Psoas muscle (tissue), 7 donors: ENCODE measurements at regions not wholly inside any gene's neighbourhood (a gene's known extent, or its start where the extent isn't known, plus 50 kb on each side); places are given as distances from the start of the nearest gene placed in this dataset.

Source experiments
- ATAC-seq, 4 donors: fragments of 200-7000 bp; cut with Tn5 transposase; one replicate each; pipeline ENCODE4 v1.9.1; 2020; ENCODE audit warnings: moderate library complexity in 3 of 4, mild to moderate bottlenecking in 2 of 4
- DNase-seq, 2 donors: peaks; one replicate each; pipeline ENCODE4 v3.0.0-alpha.2; 2020
- H3K27ac ChIP-seq: fragments of 200-600 bp; one replicate; pipeline ENCODE4 v1.8.0; 2022
- H3K27me3 ChIP-seq, 3 donors: fragments of 200-600 bp in 1 of 3; one replicate each; pipeline versions ENCODE4 v1.6.1 to v1.8.0; 2013 to 2022; ENCODE audit warnings: low read length in 2 of 3, mild to moderate bottlenecking in 2 of 3, moderate library complexity in 1 of 3; ENCODE audit not compliant: insufficient read depth in 3 of 3
- H3K36me3 ChIP-seq, 2 donors: fragments of 200-600 bp in 1 of 2; one replicate each; pipeline versions ENCODE4 v1.6.1 to v1.8.0; 2013 to 2022; ENCODE audit warnings: low read depth in 1 of 2, mild to moderate bottlenecking in 1 of 2, moderate library complexity in 1 of 2; ENCODE audit not compliant: insufficient read depth in 1 of 2
- H3K4me1 ChIP-seq: fragments of 200-600 bp; one replicate; pipeline ENCODE4 v1.8.0; 2022
- H3K4me3 ChIP-seq: fragments of 200-600 bp; one replicate; pipeline ENCODE4 v1.8.0; 2022; ENCODE audit warnings: mild to moderate bottlenecking
- H3K9me3 ChIP-seq: fragments of 200-600 bp; one replicate; pipeline ENCODE4 v1.8.0; 2022
- WGBS, 3 donors: extraction: QIAGEN DNeasy Blood & Tissue Kit; methylation state at CpG; one replicate each; pipeline versions ENCODE4 v1.1.6 to v1.1.7; 2013; 5-methylcytosine and 5-hydroxymethylcytosine counted together
- intact Hi-C, 2 donors: fragments of 100-400 bp; cut with DNase I; formaldehyde crosslinking; loops; one replicate each; pipeline versions ENCODE4 v1.11.0 to v1.14.2; 2022
- TF ChIP-seq, protein P1 (sequence below): fragments of 200-600 bp; IDR thresholded peaks from one replicate; pipeline ENCODE4 v1.8.0; 2022; ENCODE audit warnings: antibody characterized with exemption
- donor health status: healthy with polysubstance abuse.
- donor health status: DM: no; HTN: no; CAD: no; lungs with moderate emphysema.
- donor health status: Bipolar disorder and iron deficiency.
- donor health status: healthy.
- donor health status: DM: yes; HTN: yes; CAD: no.
- donor health status: DM: no; HTN: no; CAD: no.
- donor health status: DM: yes; HTN: yes; CAD: no.

DNA sequence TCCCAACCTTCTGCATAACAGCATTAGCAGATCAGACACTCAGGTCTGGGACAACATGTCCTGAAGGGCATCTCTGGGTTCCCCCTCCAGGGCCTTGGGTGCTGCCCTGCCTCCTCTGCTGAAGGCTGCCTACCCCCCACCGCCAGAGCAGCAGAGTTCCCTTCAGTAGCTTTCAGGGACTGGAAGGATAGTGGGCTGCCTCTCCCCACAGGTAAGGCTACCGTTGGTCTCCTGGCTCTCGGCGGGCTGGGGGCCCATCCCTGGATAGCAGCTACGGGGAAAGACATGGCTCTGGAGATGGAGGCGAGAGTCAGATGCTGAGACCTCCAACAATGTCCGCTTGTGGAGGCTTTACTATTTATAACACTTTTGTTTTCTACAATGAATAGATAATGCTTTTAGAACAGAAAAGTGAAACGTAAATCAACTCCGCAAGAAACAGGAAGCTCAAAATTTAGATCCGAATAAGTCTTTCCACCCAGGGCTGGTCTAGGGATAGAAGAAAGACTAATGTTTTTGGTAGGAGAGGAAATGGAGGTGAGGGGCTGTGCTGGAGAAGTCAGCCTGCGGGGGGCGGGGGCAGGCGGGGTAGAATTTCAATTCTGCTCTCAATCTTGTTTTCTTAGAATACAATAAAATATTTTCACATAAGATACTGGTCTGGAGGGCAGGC, 58.4 kb downstream of the ARL4C start:
- intact Hi-C loops = no loop called here
- TF ChIP-seq, protein P1, sequence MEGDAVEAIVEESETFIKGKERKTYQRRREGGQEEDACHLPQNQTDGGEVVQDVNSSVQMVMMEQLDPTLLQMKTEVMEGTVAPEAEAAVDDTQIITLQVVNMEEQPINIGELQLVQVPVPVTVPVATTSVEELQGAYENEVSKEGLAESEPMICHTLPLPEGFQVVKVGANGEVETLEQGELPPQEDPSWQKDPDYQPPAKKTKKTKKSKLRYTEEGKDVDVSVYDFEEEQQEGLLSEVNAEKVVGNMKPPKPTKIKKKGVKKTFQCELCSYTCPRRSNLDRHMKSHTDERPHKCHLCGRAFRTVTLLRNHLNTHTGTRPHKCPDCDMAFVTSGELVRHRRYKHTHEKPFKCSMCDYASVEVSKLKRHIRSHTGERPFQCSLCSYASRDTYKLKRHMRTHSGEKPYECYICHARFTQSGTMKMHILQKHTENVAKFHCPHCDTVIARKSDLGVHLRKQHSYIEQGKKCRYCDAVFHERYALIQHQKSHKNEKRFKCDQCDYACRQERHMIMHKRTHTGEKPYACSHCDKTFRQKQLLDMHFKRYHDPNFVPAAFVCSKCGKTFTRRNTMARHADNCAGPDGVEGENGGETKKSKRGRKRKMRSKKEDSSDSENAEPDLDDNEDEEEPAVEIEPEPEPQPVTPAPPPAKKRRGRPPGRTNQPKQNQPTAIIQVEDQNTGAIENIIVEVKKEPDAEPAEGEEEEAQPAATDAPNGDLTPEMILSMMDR = no peak
- Histone ChIP-seq H3K27me3 (no peaks in the 10 kb centered on the region), H3K36me3 (no peaks in the 10 kb centered on the region), H3K9me3 (no peaks in the 10 kb centered on the region), H3K4me3 (no peak overlapping the region), H3K27ac (no peak overlapping the region), H3K4me1 (no peaks in the 10 kb centered on the region)
- ATAC-seq (no peak), DNase-seq (no peak)
- 64 to 65% (median 64%) methylated on average over 13 of the region's 13 CpGs for WGBS, 3 donors

DNA sequence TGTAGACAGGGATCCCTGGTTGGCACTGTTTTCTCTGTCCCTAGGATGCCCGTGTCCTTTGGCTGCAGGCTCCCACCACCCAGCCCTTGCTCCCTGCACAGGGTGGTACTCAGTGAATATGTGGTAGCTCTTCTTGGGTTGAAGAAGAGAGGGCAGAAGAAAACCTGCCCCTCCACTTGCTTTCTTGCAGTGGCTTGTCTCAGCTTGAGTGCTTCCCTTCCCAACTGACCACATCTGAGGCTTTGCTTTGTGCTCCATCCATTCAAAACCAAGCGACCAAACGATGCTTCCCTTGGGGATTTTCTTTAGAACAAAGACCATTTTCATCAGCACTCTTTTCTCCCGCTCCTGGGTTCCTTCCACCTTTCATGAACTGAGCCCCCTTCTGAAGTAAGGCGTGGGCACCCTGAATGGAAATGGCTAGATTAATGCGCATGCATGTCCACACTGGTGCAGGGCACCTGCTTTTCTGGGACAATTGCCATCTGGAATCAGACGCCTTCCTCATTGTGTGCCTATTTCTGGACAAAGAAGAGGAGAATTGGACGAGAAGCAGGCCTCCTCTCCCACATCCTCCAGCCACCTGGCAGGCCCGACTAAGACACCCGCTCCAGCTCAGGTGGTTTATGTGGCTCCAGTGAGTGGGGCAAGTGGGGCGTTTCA, 59.1 kb downstream of the ARL4C start:
- WGBS, 3 donors = 15 to 24% (median 22%) methylated on average over 11 of the region's 11 CpGs
- Histone ChIP-seq H3K4me1 (no peaks in the 10 kb centered on the region), H3K4me3 (no peak overlapping the region), H3K27me3 (no peaks in the 10 kb centered on the region), H3K9me3 (no peaks in the 10 kb centered on the region), H3K36me3 (no peaks in the 10 kb centered on the region), H3K27ac (no peak overlapping the region)
- TF ChIP-seq, protein P1 = no peak
- intact Hi-C loops = no loop called here
- peak in 1 of 4 donors; percentile 44 for ATAC-seq
- DNase-seq = no peak

DNA sequence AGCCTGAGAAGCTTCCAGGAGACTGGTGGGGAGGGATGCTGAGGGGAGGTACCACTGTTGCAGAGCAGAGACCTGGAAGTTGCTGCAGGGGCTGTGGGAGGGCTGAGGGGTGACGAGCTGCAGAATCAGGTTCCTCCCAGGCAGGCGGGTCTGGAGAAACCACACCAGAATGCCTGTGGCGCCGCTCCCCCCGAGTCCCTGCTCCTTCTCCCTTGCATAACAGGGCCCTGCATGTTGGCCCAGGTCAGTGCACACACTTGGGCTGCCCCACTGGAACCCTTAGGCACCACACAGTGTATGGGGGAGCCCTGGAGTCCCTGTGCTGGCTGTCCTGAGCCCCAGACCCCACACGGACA, 60.4 kb downstream of the ARL4C start:
- ATAC-seq (peak in 1 of 4 donors; percentile 21), DNase-seq (no peak)
- TF ChIP-seq, protein P1 = no peak
- no peaks in the 10 kb centered on the region for H3K4me1 ChIP-seq
- H3K9me3 ChIP-seq = no peaks in the 10 kb centered on the region
- no peak overlapping the region for H3K4me3 ChIP-seq
- H3K27me3 ChIP-seq = no peaks in the 10 kb centered on the region
- intact Hi-C loops = no loop called here
- no peaks in the 10 kb centered on the region for H3K36me3 ChIP-seq
- no peak overlapping the region for H3K27ac ChIP-seq
- WGBS, 3 donors = 87 to 92% (median 90%) methylated on average over 5 to 6 of the region's 6 CpGs

DNA sequence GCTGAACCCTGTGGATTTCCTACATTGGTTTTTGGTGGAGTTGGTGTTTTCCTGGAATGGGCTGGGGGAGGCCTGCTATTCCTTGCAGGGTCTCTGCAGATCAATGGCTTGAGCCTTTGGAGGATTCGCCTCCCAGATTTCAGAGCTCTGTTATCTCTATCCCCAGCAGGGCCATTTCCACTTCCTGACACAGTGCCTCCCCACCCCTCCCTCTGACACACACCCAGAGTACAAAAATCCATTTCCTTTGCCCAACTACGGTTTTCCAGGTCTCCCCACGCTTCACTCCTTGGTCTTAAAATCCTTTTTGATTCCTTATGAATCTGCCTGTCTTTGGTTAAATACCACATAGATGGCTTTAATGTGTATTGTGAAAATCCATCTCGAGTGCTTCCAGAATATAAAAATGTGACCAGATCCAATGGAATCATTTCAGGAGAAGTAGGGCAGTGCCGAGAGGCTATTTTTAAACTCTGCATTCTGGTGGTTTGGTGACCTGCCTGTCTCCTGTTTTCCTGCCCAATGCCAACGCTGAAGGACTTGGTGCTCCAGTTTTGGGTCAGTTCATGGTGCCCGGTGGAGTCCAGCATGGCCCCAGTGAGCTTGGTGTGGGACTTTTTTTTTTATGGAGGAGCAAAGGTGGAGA, 60.9 kb downstream of the ARL4C start:
- 38 to 49% (median 43%) methylated on average over 7 of the region's 7 CpGs for WGBS, 3 donors
- H3K27ac ChIP-seq = no peak overlapping the region
- peak in 1 of 4 donors; percentile 65 for ATAC-seq

More for the DNA sequence above, 60.9 kb downstream of the ARL4C start:
- no peak overlapping the region for H3K4me3 ChIP-seq
- no peaks in the 10 kb centered on the region for H3K36me3 ChIP-seq
- H3K4me1 ChIP-seq = no peaks in the 10 kb centered on the region
- H3K9me3 ChIP-seq = no peaks in the 10 kb centered on the region
- TF ChIP-seq, protein P1 = no peak
- H3K27me3 ChIP-seq = no peaks in the 10 kb centered on the region
- intact Hi-C loops = no loop called here
- no peak for DNase-seq
